Spleen (tissue), 7 donors: ENCODE measurements at regions not wholly inside any gene's neighbourhood (a gene's known extent, or its start where the extent isn't known, plus 50 kb on each side); places are given as distances from the start of the nearest gene placed in this dataset.

Experiments used
- CTCF ChIP-seq, 11 experiments: fragments of 200-600 bp in 7 of 11; fragments of 450-650 bp in 4 of 11; sonication (generic) in 4 of 11; IDR thresholded peaks in 8 of 11; conservative IDR thresholded peaks in 3 of 11; 1 replicate in 7 of 11; 2 replicates in 4 of 11; pipeline versions ENCODE4 v1.4.0 to v1.8.0; 2016 to 2021; ENCODE audit warnings: antibody characterized with exemption in 11 of 11, inconsistent platforms in 4 of 11, mild to moderate bottlenecking in 1 of 11
- POLR2AphosphoS5 ChIP-seq, 3 donors: sonication (generic); formaldehyde crosslinking; IDR thresholded peaks; one replicate each; pipeline ENCODE4 v1.5.1; 2017; ENCODE audit warnings: antibody characterized with exemption in 3 of 3
- donor health status: DM: no; HTN: no; CAD: no; lungs with moderate emphysema.
- donor health status: DM: no; HTN: no; CAD: no.
- donor health status: DM: no; HTN: no; CAD: no.

- TF ChIP-seq CTCF (IDR thresholded peaks at IDR 0.05 in 8 of 11, conservative IDR thresholded peaks at IDR 0.05 in 3 of 11) (no peak), POLR2AphosphoS5 (IDR thresholded peaks at IDR 0.05) (no peak)
Observed at GRCh38 chr7:52071744-52072143, 755.1 kb upstream of the COBL start.
